HG03565 (cell line): ENCODE measurements at regions not wholly inside any gene's neighbourhood (a gene's known extent, or its start where the extent isn't known, plus 50 kb on each side); places are given as distances from the start of the nearest gene placed in this dataset.

Experiments used
- ATAC-seq: cut with Tn5 transposase; IDR thresholded peaks from one replicate; pipeline ENCODE4 v1.9.1; 2021; ENCODE audit warnings: mild to moderate bottlenecking, moderate library complexity; ENCODE audit not compliant: unreplicated experiment

DNA sequence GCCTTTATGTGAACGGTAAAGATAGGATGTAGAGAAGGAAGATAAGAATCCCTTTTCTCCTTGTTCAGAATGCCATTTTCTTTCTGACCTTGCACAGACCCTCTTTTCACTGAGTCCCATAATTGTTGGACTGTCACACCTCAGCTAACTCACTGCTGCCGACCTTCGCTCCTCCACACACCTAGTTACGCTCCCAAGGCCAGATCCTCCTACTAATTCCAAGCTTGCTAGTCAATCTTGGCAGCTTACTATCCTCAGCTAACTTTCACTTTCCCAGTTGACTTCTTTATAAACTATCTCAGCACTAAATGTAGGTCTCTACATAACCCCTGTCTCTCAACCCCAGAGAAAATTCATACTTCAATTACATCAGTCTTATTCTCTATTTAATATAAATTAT is 471.8 kb upstream of the PRMT6 start:
- no peak for ATAC-seq

DNA sequence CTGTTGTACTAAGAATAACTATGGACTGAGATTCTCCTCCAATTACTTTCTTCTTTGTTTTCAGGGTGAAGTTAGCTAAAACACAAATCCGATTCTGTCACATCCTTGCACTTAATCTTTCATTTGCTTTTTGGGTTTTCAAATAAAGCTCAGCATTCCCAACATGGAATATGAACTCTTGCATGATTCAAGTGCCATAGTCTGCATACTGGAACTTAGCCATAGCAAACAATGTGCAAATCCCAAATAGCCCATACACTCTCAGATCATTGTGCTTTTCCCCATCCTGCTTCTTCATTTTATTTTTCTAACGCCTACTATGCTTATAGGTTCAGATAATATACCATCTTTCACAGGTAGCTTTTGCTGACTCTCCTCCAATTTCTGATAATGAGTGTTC is 455.8 kb upstream of the PRMT6 start:
- ATAC-seq: no peak

- ATAC-seq: no peak
Observed at GRCh38 chr1:106603616-106604015, 452.9 kb upstream of the PRMT6 start.

GRCh38 chr1:106608841-106609240 is 447.6 kb upstream of the PRMT6 start:
- ATAC-seq: no peak

DNA sequence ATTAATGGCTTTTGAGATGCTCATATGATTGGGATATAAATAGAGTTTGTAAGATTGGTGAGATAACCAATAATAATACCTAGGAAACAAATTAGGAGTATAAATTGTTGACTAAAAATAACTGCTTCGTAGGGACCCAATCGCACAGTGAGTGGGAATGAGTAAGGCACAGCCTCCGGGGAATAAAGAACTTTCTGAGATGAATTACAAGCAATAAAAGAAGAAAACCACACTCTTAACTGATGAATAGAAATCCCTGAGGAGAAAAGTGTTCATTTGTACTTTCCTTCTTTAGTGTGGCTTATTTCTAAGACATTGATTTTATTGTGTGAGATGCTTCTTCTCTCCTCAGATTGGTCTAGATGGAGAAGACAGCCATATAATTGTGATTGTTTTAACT is 443.4 kb upstream of the PRMT6 start:
- ATAC-seq: no peak

DNA sequence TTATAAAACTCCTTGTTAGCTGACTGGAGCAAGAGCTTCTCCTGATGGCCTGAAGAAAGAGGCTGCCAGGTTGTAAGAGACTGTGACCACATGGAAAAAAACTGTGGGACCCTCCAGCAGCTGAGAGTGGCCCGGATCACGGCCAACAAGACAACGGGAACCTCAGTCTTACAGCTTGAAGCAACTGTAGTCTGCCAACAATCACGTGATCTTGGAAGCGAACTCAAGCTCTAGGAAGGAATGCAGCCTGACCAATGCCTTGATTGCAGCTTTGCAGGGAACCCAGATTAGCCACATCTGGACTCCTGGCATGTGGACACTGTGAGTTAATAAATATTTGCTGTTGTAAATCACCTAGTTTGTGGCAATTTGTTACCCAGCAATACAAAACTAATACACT is 442.6 kb upstream of the PRMT6 start:
- ATAC-seq: no peak

DNA sequence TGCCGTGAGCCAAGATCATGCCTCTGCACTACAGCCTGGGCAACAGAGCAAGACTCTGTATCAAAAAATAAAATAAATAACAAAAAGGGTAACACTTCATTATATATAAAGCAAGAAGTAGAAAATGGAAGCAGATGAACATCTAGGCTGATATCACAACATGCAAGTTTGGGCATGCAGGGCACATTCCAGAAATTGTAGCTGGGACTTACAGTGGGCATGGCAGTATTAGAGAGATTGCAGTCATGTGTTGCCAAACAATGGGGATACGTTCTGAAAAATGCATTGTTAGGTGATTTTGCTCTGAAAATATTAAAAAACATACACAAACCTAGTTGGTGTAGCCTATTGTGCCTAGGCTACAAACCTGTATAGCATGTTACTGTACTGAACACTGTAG is 441.0 kb upstream of the PRMT6 start:
- ATAC-seq: no peak

DNA sequence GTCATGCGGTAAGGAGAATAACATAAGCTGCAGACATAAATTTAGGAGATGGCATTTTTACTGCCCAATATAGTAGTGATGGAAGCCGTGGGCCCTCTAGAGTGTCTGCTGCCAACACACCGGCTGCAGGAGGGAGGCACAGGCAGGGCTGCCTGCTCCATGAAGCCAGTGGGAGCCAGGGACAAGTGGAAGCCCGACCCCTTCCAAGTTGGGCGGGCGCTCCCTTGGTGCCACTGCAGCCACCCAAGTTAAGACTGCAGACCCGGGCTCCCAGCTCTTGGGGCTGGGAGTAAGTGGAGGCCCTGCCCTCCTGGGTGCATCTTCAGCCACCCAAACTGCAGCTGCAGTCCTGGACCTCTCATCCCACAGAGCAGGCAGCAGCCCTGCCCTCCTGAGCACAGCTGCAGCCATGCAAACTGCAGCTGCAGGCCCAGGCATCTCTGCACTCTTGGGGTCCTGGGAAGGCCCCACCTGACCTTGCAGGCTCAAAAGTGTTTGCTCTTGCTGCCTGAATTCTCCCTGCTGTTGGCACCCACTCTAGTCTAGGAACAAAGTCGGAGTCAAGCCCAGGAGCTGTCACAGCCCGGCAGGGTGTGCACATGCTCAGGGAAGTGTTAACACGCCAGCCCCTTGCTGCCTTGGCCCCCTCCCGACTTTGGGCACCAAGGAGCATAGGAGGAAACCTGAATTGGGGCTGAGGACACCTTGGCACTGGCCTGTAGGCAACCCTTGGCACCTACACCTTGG is 437.2 kb upstream of the PRMT6 start:
- ATAC-seq: no peak

DNA sequence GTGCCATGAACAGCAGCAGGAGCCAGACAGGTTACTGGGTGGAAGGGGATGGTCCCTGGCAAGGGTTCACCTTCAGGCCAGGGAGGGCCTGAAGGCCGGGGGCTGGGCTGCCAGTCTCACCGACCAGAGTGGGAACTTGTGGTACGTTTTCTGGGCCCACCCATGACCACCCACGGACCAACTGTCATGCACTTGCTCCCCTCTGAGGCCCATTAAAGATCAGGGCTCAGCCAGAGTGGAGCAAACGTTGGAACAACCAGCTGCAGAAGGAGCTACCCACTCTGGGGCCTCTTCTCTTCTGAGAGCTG is 436.7 kb upstream of the PRMT6 start:
- ATAC-seq: no peak

DNA sequence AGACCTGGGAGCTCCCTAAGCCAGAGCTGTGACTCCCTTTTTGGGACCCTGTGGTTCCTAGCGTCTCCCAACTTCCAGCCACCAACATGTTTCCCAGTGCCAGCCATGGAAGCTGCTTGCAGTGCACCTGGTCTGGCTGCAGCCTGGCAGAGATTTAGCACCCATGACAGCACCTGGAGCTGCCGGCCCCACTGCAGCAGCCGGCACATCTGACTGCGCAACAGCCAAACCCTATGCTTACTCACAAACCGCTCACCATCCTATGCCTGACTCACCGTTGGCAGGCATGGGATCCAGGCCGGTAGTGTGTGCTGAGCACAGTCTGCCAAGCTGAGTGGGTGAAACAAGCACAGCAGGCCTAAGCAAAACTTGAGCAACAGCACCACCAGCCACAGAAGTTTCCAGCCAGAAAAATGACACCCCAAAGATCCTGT is 435.9 kb upstream of the PRMT6 start:
- no peak for ATAC-seq

- ATAC-seq: no peak
Observed at GRCh38 chr1:106621853-106622252, 434.6 kb upstream of the PRMT6 start.

DNA sequence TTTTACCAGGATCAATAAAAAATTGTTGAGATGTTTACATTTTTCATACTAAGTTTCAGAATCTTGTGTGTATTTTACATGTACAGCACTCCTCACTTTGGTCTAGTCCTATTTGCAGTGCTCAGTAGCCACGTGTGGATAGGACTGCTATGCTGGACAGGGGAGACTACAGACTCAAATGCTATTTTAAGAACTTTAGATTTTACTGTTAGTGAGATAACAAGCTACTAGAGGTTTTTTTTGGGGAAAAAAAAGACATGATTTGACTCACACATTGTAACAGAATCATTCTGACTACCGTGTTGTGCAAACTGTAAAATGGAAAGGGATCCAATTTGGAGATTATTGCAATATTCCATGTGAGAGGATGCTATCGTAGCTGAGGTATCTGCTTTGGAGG is 418.9 kb upstream of the PRMT6 start:
- ATAC-seq: no peak

GRCh38 chr1:106646261-106646784 is 410.2 kb upstream of the PRMT6 start:
- ATAC-seq: no peak

GRCh38 chr1:106646816-106647215 is 409.7 kb upstream of the PRMT6 start:
- ATAC-seq: no peak

GRCh38 chr1:106651028-106651762 is 405.3 kb upstream of the PRMT6 start:
- ATAC-seq: no peak

DNA sequence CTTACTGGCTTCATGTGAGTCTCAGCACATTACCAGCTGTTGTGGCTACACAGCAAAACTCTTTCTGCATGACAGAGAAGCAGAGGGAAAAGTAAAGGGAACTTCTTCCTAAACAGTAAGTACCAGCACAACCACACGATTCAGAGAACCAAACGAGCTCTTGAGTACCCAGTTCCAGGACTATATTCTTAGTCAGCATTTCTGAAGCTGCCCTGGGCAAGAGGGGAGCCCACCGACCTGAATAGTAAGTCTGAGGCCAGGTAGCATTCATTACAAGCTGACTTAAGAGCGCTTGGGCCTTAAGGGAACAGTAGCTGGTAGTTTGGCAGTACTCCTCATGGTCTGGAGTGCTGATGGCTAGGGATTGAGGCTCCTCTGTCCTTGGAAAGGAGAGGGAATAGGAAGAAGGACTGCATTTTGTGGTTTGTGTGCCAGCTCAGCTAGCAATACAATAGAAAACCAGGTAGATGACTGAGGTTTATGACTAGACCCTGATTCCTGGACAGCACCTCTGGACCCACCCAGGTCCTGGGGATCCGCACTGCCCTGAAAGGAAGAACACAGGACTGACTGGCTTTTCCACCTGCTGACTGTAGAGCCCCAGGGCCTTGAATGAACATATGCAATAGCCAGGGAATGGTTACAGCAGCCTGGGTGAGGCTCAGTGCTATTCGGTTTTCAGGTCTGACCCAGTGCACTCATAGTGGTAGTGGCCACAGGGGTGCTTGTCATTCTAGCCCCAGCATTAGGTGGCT is 396.8 kb upstream of the PRMT6 start:
- ATAC-seq: no peak

GRCh38 chr1:106675558-106675957 is 380.9 kb upstream of the PRMT6 start:
- no peak for ATAC-seq

DNA sequence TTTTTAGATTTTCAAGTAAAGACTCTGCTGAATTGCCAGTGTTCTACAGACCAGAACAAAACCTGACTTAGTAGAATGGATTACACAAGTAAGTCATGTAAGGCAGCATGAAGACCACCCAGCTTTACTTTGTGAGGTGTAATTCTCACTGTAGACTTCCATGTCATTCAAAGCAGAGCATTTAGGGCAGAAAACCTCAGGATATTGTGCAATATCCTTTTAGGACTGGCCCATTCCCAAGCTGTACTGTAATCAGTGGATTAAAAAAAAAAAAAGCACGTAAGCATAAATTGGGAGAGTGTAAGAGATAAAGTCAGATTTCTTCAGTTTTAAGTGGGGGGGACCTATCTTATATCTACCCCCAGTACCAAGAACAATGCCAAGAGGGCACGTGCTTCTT is 380.5 kb upstream of the PRMT6 start:
- no peak for ATAC-seq

DNA sequence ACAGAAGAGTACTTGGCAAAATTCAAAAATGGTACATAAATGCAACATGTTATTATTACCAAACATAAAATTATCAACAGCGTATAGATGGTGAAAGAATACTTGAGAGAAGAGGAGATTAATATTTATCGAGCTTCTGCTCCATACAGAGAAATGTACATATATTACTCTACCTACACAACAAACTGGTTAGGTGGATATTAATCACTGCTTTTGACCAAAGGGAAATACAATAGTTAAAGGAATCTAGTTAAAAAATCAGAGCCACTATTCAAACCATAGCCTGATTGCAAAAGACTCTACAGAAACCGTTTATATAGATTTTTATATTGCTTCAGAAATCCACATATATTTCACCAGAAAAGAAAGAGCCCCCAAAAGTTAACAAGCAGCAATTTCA is 379.3 kb upstream of the PRMT6 start:
- ATAC-seq: no peak

GRCh38 chr1:106677721-106678120 is 378.8 kb upstream of the PRMT6 start:
- no peak for ATAC-seq

DNA sequence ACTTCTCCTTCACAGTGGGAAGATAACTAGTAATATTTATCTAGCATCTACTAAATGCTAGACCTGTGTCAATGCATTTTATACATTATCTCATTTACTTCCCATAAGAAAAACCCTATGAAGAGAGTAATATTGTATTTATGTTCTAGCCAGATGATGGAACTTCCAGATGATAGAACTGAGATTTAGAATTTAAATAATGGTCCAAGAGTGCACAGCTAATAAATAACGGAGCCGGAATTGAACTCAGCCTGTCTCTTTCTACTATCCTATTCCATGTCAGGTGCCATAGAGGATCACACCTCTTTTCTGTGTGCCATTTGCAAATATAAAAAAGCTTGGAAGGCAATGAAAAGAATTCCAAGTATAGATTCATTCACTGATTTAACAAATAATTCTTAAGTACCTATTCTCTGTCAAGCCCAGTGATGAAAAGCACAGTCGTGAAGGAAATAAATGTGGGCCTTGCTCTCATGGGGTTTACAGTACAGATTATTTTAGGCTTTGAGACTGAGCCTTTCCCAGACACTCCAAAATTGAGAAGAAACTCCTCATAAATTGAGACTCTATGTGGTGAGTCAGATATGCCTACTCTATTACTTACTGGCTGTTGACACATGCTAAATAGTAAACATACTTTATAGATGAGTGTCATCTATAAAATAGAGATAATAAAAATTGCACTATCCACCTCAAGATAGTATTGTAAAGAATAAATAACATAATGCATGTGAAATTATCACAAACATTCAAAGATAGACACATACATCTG is 378.0 kb upstream of the PRMT6 start:
- ATAC-seq: no peak
